DMS53 treated with DMSO at 0.1 percent for 48 hours (cell line): ENCODE measurements at regions not wholly inside any gene's neighbourhood (a gene's known extent, or its start where the extent isn't known, plus 50 kb on each side); places are given as distances from the start of the nearest gene placed in this dataset.
"Not testable (repeated sequence)": the region's sequence is repeated elsewhere in the genome, so short reads cannot be mapped to it uniquely, and the experiment has no call there.

Experiments used
- DNase-seq: peaks from one replicate; lab custom pipeline; 2025; ENCODE audit not compliant: unreplicated experiment; lab: John Stamatoyannopoulos, UW

GRCh38 chr16:75780669-75781068, 54.4 kb upstream of the CPHXL start:
- DNase-seq, result no peak

- DNase-seq, result no peak
Measured at GRCh38 chr16:75781683-75782343, 55.5 kb upstream of the CPHXL start.

GRCh38 chr16:75787440-75787839, 61.1 kb upstream of the CPHXL start:
- DNase-seq, result no peak

- DNase-seq, result peak; percentile 20
Measured at GRCh38 chr16:75789237-75789636, 62.9 kb upstream of the CPHXL start.

- DNase-seq, result no peak
Measured at GRCh38 chr16:75792771-75793492, 66.6 kb upstream of the CPHXL start.

GRCh38 chr16:75793641-75794040, 67.4 kb upstream of the CPHXL start:
- DNase-seq, result no peak

GRCh38 chr16:75794426-75794825, 68.1 kb upstream of the CPHXL start:
- no peak for DNase-seq

GRCh38 chr16:75798714-75799113, 72.4 kb upstream of the CPHXL start:
- no peak for DNase-seq

- DNase-seq, result no peak
Measured at GRCh38 chr16:75801307-75801706, 75.0 kb upstream of the CPHXL start.

GRCh38 chr16:75803753-75804152, 77.5 kb upstream of the CPHXL start:
- no peak for DNase-seq

- DNase-seq, result no peak
Measured at GRCh38 chr16:75804368-75804767, 78.1 kb upstream of the CPHXL start.

GRCh38 chr16:75805946-75806345, 79.7 kb upstream of the CPHXL start:
- no peak for DNase-seq

GRCh38 chr16:75806487-75806886, 80.2 kb upstream of the CPHXL start:
- no peak for DNase-seq

- DNase-seq, result no peak
Measured at GRCh38 chr16:75810342-75810741, 84.1 kb upstream of the CPHXL start.

- DNase-seq, result no peak
Measured at GRCh38 chr16:75811020-75811634, 84.8 kb upstream of the CPHXL start.

GRCh38 chr16:75818491-75818890, 92.2 kb upstream of the CPHXL start:
- DNase-seq, result no peak

GRCh38 chr16:75820672-75821071, 94.4 kb upstream of the CPHXL start:
- DNase-seq, result no peak

- no peak for DNase-seq
Measured at GRCh38 chr16:75821117-75821516, 94.8 kb upstream of the CPHXL start.

GRCh38 chr16:75825750-75826149, 99.5 kb upstream of the CPHXL start:
- DNase-seq, result not testable (repeated sequence)

GRCh38 chr16:75827372-75828038, 101.2 kb upstream of the CPHXL start:
- not testable (repeated sequence) for DNase-seq

- not testable (repeated sequence) for DNase-seq
Measured at GRCh38 chr16:75833385-75833784, 107.1 kb upstream of the CPHXL start.
